ENCODE measurements at regions not wholly inside any gene's neighbourhood (a gene's known extent, or its start where the extent isn't known, plus 50 kb on each side); places are given as distances from the start of the nearest gene placed in this dataset.

- H3K4me3 Mint-ChIP-seq (ENCODE audit: unreplicated experiment): no peak overlapping the region
- CTCF ChIA-PET: interaction anchor here (0.6 to 0.7 kb wide), 2 partner anchors 77 to 241 kb away, joined by 3 to 4 read pairs; no protein-coding TSS in a partner anchor
- POLR2A ChIA-PET: interaction anchor here (0.6 kb wide), 1 partner anchor 1669 kb away, joined by 3 read pairs; no protein-coding TSS in a partner anchor
Observed at GRCh38 chr3:73203633-73204032, 142.2 kb downstream of the EBLN2 start.

GRCh38 chr3:73204841-73205240 lies 143.4 kb downstream of the EBLN2 start:
- Mint-ChIP-seq H3K4me3 (ENCODE audit: unreplicated experiment) (no peak overlapping the region), H3K4me1 (ENCODE audit: insufficient read depth, unreplicated experiment) (no peaks in the 10 kb centered on the region), H3K27ac (ENCODE audit: low read depth, unreplicated experiment) (no peak overlapping the region), H3K27me3 (ENCODE audit: insufficient read depth, unreplicated experiment) (peaks cover 3% of the 10 kb centered on the region), H3K36me3 (ENCODE audit: insufficient read depth, unreplicated experiment) (no peaks in the 10 kb centered on the region), H3K9me3 (ENCODE audit: unreplicated experiment) (no peaks in the 10 kb centered on the region)
- ChIA-PET CTCF (no interaction called here), POLR2A (interaction anchor here (0.7 kb wide), 1 partner anchor 209 kb away, joined by 3 read pairs; no protein-coding TSS in a partner anchor)
- intact Hi-C loops (cut with micrococcal nuclease): no loop called here
- TF ChIP-seq CTCF (IDR thresholded peaks at IDR 0.05; ENCODE audit: unreplicated experiment): no peak
- no peak for DNase-seq (ENCODE audit: unreplicated experiment)
- no TSS peak for BruUV-seq (replicated peaks)

More at GRCh38 chr3:73203633-73204032, 142.2 kb downstream of the EBLN2 start:
- no peak for DNase-seq (ENCODE audit: unreplicated experiment)
- BruUV-seq (replicated peaks): no TSS peak
- TF ChIP-seq CTCF (IDR thresholded peaks at IDR 0.05; ENCODE audit: unreplicated experiment): no peak
- intact Hi-C loops (cut with micrococcal nuclease): no loop called here
- H3K36me3 Mint-ChIP-seq (ENCODE audit: insufficient read depth, unreplicated experiment): no peaks in the 10 kb centered on the region
- no peak overlapping the region for H3K27ac Mint-ChIP-seq (ENCODE audit: low read depth, unreplicated experiment)
- no peaks in the 10 kb centered on the region for H3K4me1 Mint-ChIP-seq (ENCODE audit: insufficient read depth, unreplicated experiment)
- no peaks in the 10 kb centered on the region for H3K9me3 Mint-ChIP-seq (ENCODE audit: unreplicated experiment)
- H3K27me3 Mint-ChIP-seq (ENCODE audit: insufficient read depth, unreplicated experiment): peaks cover 15% of the 10 kb centered on the region

GRCh38 chr3:73206030-73206429 lies 144.6 kb downstream of the EBLN2 start:
- BruUV-seq (replicated peaks): no TSS peak
- H3K4me3 Mint-ChIP-seq (ENCODE audit: unreplicated experiment): no peak overlapping the region
- intact Hi-C loops (cut with micrococcal nuclease): no loop called here
- no peak for TF ChIP-seq CTCF (IDR thresholded peaks at IDR 0.05; ENCODE audit: unreplicated experiment)
- no peaks in the 10 kb centered on the region for H3K36me3 Mint-ChIP-seq (ENCODE audit: insufficient read depth, unreplicated experiment)
- ChIA-PET CTCF (no interaction called here), POLR2A (interaction anchor here (0.6 kb wide), 1 partner anchor 24 kb away, joined by 3 read pairs; no protein-coding TSS in a partner anchor)
- no peaks in the 10 kb centered on the region for H3K4me1 Mint-ChIP-seq (ENCODE audit: insufficient read depth, unreplicated experiment)
- no peak for DNase-seq (ENCODE audit: unreplicated experiment)
- no peaks in the 10 kb centered on the region for H3K27me3 Mint-ChIP-seq (ENCODE audit: insufficient read depth, unreplicated experiment)
- H3K9me3 Mint-ChIP-seq (ENCODE audit: unreplicated experiment): no peaks in the 10 kb centered on the region
- H3K27ac Mint-ChIP-seq (ENCODE audit: low read depth, unreplicated experiment): no peak overlapping the region

GRCh38 chr3:73207946-73208440 lies 146.5 kb downstream of the EBLN2 start:
- Mint-ChIP-seq H3K9me3 (ENCODE audit: unreplicated experiment) (no peaks in the 10 kb centered on the region), H3K4me3 (ENCODE audit: unreplicated experiment) (no peak overlapping the region), H3K27me3 (ENCODE audit: insufficient read depth, unreplicated experiment) (no peaks in the 10 kb centered on the region), H3K27ac (ENCODE audit: low read depth, unreplicated experiment) (no peak overlapping the region), H3K36me3 (ENCODE audit: insufficient read depth, unreplicated experiment) (no peaks in the 10 kb centered on the region), H3K4me1 (ENCODE audit: insufficient read depth, unreplicated experiment) (no peaks in the 10 kb centered on the region)
- DNase-seq (ENCODE audit: unreplicated experiment): no peak
- ChIA-PET CTCF (no interaction called here), POLR2A (no interaction called here)
- no peak for TF ChIP-seq CTCF (IDR thresholded peaks at IDR 0.05; ENCODE audit: unreplicated experiment)
- BruUV-seq (replicated peaks): no TSS peak
- intact Hi-C loops (cut with micrococcal nuclease): no loop called here
